GM21381 (cell line): ENCODE measurements at regions not wholly inside any gene's neighbourhood (a gene's known extent, or its start where the extent isn't known, plus 50 kb on each side); places are given as distances from the start of the nearest gene placed in this dataset.
A peak's percentile ranks its signal among the peaks of the same experiment; 100 is the strongest.

Experiments used
- ATAC-seq: cut with Tn5 transposase; IDR thresholded peaks from one replicate; pipeline ENCODE4 v1.9.1; 2021; ENCODE audit warnings: mild to moderate bottlenecking, moderate library complexity; ENCODE audit not compliant: unreplicated experiment

DNA sequence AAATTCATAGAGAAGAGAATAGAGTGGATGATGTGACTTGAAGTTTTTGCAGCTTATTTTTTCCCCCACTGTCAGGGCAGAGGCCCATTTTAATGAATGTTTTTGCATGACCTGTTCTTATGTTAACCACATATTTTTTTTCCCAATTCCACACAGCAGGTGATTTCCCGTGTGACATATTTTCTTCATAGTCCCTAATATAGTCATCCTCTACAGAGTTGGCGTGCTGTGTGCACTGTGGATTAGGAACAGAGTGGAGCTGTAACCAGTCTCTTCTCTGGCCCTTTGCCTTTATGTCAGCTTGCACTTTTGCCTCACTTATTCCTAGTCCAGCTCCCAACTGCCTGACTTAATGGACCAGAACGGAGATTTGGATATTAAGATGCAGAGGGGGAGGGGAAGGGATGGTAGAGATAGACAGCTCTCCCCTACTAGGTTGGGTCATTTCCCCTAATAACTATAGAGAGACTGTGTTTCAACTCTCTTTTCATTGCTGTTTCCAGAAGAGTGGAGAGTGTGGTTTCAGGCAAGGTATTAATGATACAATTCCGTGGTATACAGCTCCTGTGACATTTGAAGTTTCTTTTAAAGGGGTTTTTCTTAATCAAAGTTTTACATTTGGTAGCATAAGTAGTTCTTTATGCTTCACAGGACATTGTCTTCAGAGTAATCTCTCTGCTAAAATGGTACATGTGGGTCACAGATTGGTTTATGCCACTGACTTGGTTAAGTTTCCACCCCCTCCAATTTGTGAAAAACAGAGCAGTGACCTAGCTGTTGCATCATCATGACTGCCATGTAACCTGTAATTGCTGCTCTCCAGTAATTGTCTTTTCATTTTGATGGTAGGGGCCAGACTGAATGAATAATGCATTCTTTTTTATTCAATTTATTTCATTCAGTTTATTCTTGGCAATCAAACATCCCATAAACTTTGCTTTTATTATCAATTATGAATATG lies 161.3 kb downstream of the HAUS1 start:
- ATAC-seq = no peak

- no peak for ATAC-seq
Measured at GRCh38 chr18:46266473-46266872, 162.3 kb downstream of the HAUS1 start.

GRCh38 chr18:46268671-46269070 lies 164.5 kb downstream of the HAUS1 start:
- ATAC-seq = no peak

DNA sequence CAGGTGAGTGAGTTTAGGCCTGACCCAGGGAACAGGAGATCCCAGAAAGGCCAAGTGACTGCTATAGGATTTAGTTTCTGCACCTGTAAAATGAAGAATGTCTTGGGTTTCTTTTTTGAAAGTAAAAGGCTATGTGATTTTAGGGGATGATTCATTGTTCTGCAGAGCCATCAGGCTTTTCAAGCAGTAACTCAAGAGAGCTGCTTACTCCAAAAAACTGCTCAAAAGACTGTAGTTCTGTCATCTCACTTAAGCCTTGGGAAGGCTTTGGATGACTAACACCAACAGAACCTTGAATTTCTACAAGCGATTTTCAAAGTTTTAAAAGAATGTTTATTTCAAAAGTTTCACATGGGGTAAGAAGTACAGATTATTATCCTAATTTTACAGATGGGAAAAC lies 165.1 kb downstream of the HAUS1 start:
- no peak for ATAC-seq

DNA sequence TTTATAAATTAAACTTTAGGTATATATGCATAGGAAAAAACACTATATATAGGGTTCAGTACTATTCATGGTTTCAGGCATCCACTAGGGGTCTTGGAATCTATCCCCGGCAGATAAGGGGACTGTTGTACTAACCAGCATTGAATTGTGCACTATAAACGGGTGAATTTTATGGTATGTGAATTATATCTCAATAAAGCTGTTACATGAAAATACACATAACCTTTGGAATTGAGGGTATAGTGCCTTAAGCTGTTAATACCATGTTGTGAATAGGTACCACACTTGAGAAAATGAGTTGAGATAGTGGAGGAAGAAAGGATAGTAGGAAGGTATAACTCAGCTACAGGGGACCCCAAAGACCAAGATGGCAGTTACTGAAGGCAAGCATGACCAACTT lies 167.3 kb downstream of the HAUS1 start:
- ATAC-seq = no peak

- no peak for ATAC-seq
Measured at GRCh38 chr18:46273861-46274260, 169.7 kb downstream of the HAUS1 start.

- ATAC-seq = no peak
Measured at GRCh38 chr18:46274266-46274665, 170.1 kb downstream of the HAUS1 start.

GRCh38 chr18:46275370-46275769 lies 171.2 kb downstream of the HAUS1 start:
- no peak for ATAC-seq

DNA sequence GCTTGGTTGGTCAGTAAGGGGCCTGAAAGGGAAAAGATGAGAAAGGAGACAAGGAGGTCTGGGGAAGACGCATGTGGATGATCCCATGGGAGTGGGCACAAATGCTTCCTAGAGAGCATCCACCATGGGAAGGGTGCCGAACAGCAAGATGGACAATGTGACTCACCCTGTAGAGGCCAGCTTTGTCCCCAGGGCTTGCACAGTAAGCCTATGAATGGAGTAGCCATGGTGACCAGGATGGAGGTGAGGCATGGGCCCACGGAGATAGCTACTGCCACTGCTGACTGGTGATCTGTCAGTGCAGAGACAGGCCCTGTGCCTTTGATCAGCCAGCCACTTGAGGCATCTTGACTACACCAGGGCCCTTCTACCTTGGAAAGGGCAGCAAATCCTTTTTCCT lies 172.6 kb downstream of the HAUS1 start:
- ATAC-seq = no peak

- no peak for ATAC-seq
Measured at GRCh38 chr18:46278481-46279465, 174.6 kb downstream of the HAUS1 start.

GRCh38 chr18:46279673-46280072 lies 175.5 kb downstream of the HAUS1 start:
- ATAC-seq = no peak

DNA sequence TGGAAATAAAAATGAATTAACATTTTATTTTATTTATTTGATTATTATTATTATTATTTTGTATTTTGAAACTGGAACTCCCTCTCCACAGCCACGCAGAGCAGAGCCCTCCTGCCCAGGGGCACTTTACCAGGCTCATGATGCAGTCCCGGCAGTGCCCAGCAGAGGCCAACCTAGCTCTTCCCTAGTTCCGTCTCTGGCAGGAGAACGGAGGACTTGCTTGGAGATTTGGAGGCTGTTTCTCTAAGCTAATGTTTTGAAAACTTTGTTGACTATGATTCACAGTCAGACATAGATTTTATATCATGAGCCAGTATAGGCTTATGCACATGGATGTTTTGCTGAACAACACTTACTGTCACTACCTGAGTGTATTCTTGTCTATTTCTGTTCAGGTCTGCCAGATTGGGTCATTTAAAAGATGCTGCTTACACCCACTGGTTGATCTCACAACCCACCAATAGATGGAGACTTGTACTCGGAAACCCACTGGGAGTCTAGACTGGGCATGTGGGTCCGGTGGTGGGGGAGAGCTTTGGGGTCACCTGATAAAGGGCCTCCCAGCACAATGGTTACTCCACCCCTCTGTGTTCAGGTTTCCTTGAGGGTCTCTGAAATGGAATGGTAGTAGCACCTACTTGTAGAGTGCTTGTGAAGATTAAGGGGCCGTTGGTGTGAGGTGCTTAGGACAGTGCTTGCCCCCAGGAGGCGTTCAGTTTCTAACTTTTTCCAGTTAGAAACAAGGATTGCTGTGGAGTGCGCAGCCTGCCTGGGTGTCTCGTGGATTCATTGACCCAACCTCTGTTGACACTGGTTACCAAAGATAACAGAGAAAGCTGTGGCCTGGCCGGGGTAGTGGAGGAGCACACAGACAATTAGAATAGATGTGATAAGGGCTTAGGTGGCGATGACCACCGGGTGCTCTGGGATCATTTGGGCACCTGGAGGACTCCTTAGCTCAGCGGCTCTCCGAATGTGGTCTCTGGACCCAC lies 177.3 kb downstream of the HAUS1 start:
- ATAC-seq = peak; percentile 90

DNA sequence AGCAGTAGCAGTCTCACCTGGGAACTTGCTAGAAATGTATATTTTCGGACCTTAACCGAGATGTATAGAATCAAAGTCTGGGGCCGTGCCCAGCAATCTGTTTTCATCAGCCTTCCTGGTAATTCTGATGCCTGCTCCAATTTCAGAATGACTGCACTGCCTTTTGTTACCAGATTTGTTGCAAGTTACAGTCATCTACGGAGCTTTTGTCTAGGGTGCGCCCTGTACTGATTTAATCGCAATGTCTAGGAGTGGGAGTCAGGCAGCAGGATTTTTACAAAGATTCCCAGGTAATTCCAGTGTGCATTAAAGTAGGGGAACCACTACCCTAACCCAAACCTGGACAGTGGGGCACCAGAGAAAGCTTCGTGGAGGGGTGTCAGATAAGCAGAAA lies 178.0 kb downstream of the HAUS1 start:
- no peak for ATAC-seq

GRCh38 chr18:46282646-46283045 lies 178.5 kb downstream of the HAUS1 start:
- no peak for ATAC-seq

GRCh38 chr18:46283268-46283667 lies 179.1 kb downstream of the HAUS1 start:
- ATAC-seq = no peak

- no peak for ATAC-seq
Measured at GRCh38 chr18:46283895-46284295, 179.7 kb downstream of the HAUS1 start.

DNA sequence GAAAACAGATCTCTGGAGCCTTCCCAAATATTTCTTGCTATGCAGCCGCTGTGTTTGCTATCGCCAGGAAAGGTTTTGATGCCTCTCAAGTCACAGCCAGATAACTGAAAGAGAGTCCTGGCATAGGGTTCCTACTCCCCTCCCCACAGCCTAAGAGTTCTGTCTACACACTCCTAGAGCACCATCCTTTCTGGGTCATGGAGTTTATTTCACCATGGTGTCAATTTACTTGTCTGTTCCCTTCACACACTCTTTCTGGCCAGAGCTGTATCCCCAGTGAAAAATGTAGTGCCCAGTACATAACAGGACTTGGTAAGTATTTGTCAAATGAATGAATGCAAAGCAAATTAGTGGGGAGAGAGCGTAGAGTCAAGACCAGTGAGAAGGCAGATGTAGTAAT lies 185.3 kb downstream of the HAUS1 start:
- no peak for ATAC-seq

- ATAC-seq = no peak
Measured at GRCh38 chr18:46289931-46290330, 185.7 kb downstream of the HAUS1 start.

DNA sequence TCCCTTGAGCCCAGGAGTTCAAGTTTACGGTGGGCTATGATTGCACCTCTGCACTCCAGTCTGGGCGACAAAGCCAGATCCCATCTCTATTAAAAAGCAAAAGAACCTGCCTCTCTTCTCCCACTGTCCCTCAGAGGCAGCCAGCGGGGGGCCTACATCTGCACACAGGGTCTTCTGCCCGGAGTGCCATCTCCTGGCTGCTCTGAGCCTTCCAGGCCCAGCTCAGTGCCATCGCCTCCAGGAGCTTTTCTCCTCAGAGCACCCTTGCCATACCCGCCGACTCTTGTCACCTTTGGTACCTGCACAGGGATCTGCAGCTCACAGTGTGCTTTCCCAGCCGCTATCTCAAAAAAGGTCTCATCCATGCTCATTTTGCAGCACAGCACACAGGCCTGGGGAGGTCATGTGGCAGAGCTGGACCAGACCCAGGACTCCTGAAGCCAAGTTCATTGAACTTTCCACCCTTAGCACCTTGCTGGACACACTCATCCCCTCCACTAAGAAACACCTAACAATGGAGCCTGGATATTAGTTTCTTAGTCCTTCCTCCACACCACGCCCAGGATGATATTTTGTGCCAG lies 186.3 kb downstream of the HAUS1 start:
- no peak for ATAC-seq

DNA sequence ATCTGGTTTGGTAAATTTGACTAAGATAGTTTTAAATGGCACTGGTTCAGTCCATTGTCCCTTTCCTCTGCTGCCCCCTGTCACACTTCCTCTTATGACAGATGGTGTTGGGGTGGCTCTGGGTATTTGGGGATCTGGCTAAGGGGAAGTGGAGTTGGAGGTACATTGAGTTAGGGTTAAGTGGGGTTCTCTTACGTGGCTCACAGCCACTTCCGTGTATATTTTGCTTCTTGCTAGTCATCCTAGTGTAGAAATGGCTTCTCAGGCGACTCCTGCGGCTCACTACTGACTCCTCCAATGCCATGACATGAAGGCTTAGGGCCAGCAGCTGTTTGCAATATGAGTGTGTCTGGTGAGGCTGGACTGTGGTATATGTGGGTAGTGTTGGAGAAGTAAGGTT lies 187.0 kb downstream of the HAUS1 start:
- ATAC-seq = no peak
